Adrenal gland (tissue), 5 donors: ENCODE measurements at regions not wholly inside any gene's neighbourhood (a gene's known extent, or its start where the extent isn't known, plus 50 kb on each side); places are given as distances from the start of the nearest gene placed in this dataset.

Experiments used
- POLR2A ChIP-seq, 2 donors: fragments of 450-650 bp; IDR thresholded peaks; one replicate each; pipeline ENCODE4 v1.6.1; 2017; ENCODE audit warnings: antibody characterized with exemption in 2 of 2, mild to moderate bottlenecking in 2 of 2, moderate library complexity in 1 of 2
- TF ChIP-seq, protein P1 (sequence below), 6 experiments: fragments of 450-650 bp in 4 of 6; fragments of 200-600 bp in 2 of 6; sonication (generic) in 1 of 6; IDR thresholded peaks; 1 replicate in 5 of 6; 2 replicates in 1 of 6; pipeline versions ENCODE4 v1.5.1 to v1.8.0; 2016 to 2021; ENCODE audit warnings: antibody characterized with exemption in 6 of 6, mild to moderate bottlenecking in 2 of 6, moderate library complexity in 1 of 6
- donor health status: DM: no; HTN: no; CAD: no.

DNA sequence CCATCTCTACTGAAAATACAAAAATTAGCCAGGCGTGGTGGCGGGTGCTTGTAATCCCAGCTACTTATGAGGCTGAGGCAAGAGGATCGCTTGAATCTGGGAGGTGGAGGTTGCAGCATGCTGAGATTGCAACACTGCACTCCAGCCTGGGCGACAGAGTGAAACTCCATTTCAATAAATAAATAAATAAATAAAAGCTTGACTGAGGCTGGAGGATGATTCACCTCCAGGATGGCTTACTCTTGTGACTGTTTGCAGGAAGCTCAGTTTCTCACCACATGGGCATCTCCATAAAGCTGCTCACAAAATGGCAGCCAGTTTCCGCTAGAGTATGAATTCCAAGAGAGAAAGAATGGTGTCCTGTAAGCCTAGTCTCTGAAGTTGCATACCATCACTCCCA lies 191.7 kb upstream of the EDNRA start:
- TF ChIP-seq, protein P1, sequence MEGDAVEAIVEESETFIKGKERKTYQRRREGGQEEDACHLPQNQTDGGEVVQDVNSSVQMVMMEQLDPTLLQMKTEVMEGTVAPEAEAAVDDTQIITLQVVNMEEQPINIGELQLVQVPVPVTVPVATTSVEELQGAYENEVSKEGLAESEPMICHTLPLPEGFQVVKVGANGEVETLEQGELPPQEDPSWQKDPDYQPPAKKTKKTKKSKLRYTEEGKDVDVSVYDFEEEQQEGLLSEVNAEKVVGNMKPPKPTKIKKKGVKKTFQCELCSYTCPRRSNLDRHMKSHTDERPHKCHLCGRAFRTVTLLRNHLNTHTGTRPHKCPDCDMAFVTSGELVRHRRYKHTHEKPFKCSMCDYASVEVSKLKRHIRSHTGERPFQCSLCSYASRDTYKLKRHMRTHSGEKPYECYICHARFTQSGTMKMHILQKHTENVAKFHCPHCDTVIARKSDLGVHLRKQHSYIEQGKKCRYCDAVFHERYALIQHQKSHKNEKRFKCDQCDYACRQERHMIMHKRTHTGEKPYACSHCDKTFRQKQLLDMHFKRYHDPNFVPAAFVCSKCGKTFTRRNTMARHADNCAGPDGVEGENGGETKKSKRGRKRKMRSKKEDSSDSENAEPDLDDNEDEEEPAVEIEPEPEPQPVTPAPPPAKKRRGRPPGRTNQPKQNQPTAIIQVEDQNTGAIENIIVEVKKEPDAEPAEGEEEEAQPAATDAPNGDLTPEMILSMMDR (IDR thresholded peaks at IDR 0.05), result no peak
- TF ChIP-seq POLR2A (IDR thresholded peaks at IDR 0.05), result no peak
